ENCODE measurements at regions not wholly inside any gene's neighbourhood (a gene's known extent, or its start where the extent isn't known, plus 50 kb on each side); places are given as distances from the start of the nearest gene placed in this dataset.

GRCh38 chr1:59032228-59032627, 248.4 kb upstream of the JUN start:
- no peak for FAIRE-seq

- no peak for FAIRE-seq
These were observed 249.9 kb upstream of the JUN start for GRCh38 chr1:59033761-59034160.

- no peak for FAIRE-seq
These were observed 251.1 kb upstream of the JUN start for GRCh38 chr1:59034925-59035324.

- FAIRE-seq: no peak
These were observed 255.7 kb upstream of the JUN start for GRCh38 chr1:59039551-59039950.

GRCh38 chr1:59040486-59040885, 256.4 kb upstream of the FGGY start:
- no peak for FAIRE-seq

GRCh38 chr1:59041646-59042277, 255.1 kb upstream of the FGGY start:
- no peak for FAIRE-seq

- FAIRE-seq: no peak
These were observed 253.1 kb upstream of the FGGY start for GRCh38 chr1:59043796-59044195.

- no peak for FAIRE-seq
These were observed 252.3 kb upstream of the FGGY start for GRCh38 chr1:59044535-59045121.

GRCh38 chr1:59045137-59045536, 251.8 kb upstream of the FGGY start:
- FAIRE-seq: no peak

GRCh38 chr1:59045636-59046035, 251.3 kb upstream of the FGGY start:
- no peak for FAIRE-seq

- FAIRE-seq: no peak
These were observed 250.8 kb upstream of the FGGY start for GRCh38 chr1:59046134-59046533.

GRCh38 chr1:59046730-59047157, 250.2 kb upstream of the FGGY start:
- FAIRE-seq: no peak

- FAIRE-seq: no peak
These were observed 245.9 kb upstream of the FGGY start for GRCh38 chr1:59051007-59051406.

- FAIRE-seq: no peak
These were observed 244.7 kb upstream of the FGGY start for GRCh38 chr1:59052166-59052590.

- FAIRE-seq: no peak
These were observed 242.7 kb upstream of the FGGY start for GRCh38 chr1:59054172-59054571.

- FAIRE-seq: no peak
These were observed 240.8 kb upstream of the FGGY start for GRCh38 chr1:59055908-59056719.

- FAIRE-seq: no peak
These were observed 239.6 kb upstream of the FGGY start for GRCh38 chr1:59057211-59057694.

- no peak for FAIRE-seq
These were observed 239.1 kb upstream of the FGGY start for GRCh38 chr1:59057796-59058195.

GRCh38 chr1:59058665-59059439, 238.0 kb upstream of the FGGY start:
- no peak for FAIRE-seq

GRCh38 chr1:59061876-59062275, 235.0 kb upstream of the FGGY start:
- no peak for FAIRE-seq

GRCh38 chr1:59062743-59063142, 234.2 kb upstream of the FGGY start:
- no peak for FAIRE-seq

- FAIRE-seq: no peak
These were observed 233.4 kb upstream of the FGGY start for GRCh38 chr1:59063501-59063900.

- no peak for FAIRE-seq
These were observed 232.3 kb upstream of the FGGY start for GRCh38 chr1:59064592-59064991.

Measured in islet of Langerhans (tissue), 1 donor.